Keratinocyte (primary cell): ENCODE measurements at regions not wholly inside any gene's neighbourhood (a gene's known extent, or its start where the extent isn't known, plus 50 kb on each side); places are given as distances from the start of the nearest gene placed in this dataset.

Experiments used
- DNase-seq: peaks from one replicate; pipeline ENCODE4 v3.0.0-alpha.2; 2011; ENCODE audit warnings: low read depth, missing footprints, low spot score
- FAIRE-seq: peaks from 2 replicates; lab custom pipeline; 2011; peaks lifted over from hg19 to GRCh38; lab: Jason Lieb, UNC
- H2AFZ ChIP-seq: 2 replicates; pipeline ENCODE4 v1.6.0; 2012; ENCODE audit warnings: low read length, control low read depth, inconsistent platforms; ENCODE audit not compliant: control insufficient read depth
- H3K27ac ChIP-seq: 2 replicates; pipeline ENCODE4 v1.5.1; 2011; ENCODE audit warnings: low read length; ENCODE audit not compliant: control insufficient read depth, insufficient read depth
- H3K27me3 ChIP-seq: 3 replicates; pipeline ENCODE4 v1.6.0; 2011; ENCODE audit warnings: low read length; ENCODE audit not compliant: control insufficient read depth, insufficient read depth; ENCODE audit errors: extremely low read depth
- H3K36me3 ChIP-seq, 2 experiments: 2 replicates in 1 of 2; 3 replicates in 1 of 2; pipeline ENCODE4 v1.5.1; 2011; ENCODE audit warnings: low read length in 2 of 2, mild to moderate bottlenecking in 1 of 2; ENCODE audit not compliant: control insufficient read depth in 2 of 2, insufficient read depth in 2 of 2; ENCODE audit errors: extremely low read depth in 1 of 2
- H3K4me1 ChIP-seq: 3 replicates; pipeline ENCODE4 v1.5.1; 2011; ENCODE audit warnings: low read length; ENCODE audit not compliant: control insufficient read depth, insufficient read depth; ENCODE audit errors: extremely low read depth
- H3K4me2 ChIP-seq: 3 replicates; pipeline ENCODE4 v1.6.0; 2011; ENCODE audit warnings: low read depth, low read length; ENCODE audit not compliant: control insufficient read depth, insufficient read depth; ENCODE audit errors: extremely low read depth
- H3K4me3 ChIP-seq, 3 experiments: fragments of 200-600 bp in 1 of 3; sonication (generic) in 1 of 3; 2 replicates in 2 of 3; 3 replicates in 1 of 3; pipeline ENCODE4 v1.5.1; 2011 to 2016; ENCODE audit warnings: low read length in 3 of 3, mild to moderate bottlenecking in 3 of 3, control low read depth in 2 of 3, inconsistent platforms in 1 of 3, low read depth in 1 of 3, mixed read lengths in 1 of 3, mixed run types in 1 of 3, moderate library complexity in 1 of 3; ENCODE audit not compliant: control insufficient read depth in 2 of 3, insufficient read depth in 2 of 3; ENCODE audit errors: extremely low read depth in 1 of 3
- H3K79me2 ChIP-seq: 2 replicates; pipeline ENCODE4 v1.6.0; 2012; ENCODE audit warnings: low read length; ENCODE audit not compliant: control insufficient read depth, insufficient read depth
- H3K9ac ChIP-seq: 3 replicates; pipeline ENCODE4 v1.6.0; 2011; ENCODE audit warnings: low read length; ENCODE audit not compliant: control insufficient read depth, insufficient read depth; ENCODE audit errors: extremely low read depth
- H3K9me1 ChIP-seq: 3 replicates; pipeline ENCODE4 v1.6.0; 2011; ENCODE audit warnings: low read length; ENCODE audit not compliant: control insufficient read depth, insufficient read depth; ENCODE audit errors: extremely low read depth
- H3K9me3 ChIP-seq: 2 replicates; pipeline ENCODE4 v1.5.1; 2012; ENCODE audit warnings: low read depth, low read length; ENCODE audit not compliant: control insufficient read depth
- H4K20me1 ChIP-seq: 3 replicates; pipeline ENCODE4 v1.6.0; 2011; ENCODE audit warnings: low read length; ENCODE audit not compliant: control insufficient read depth, insufficient read depth; ENCODE audit errors: extremely low read depth
- CTCF ChIP-seq, 3 experiments: IDR thresholded peaks in 1 of 3; conservative IDR thresholded peaks in 1 of 3; optimal IDR thresholded peaks in 1 of 3; 2 replicates in 2 of 3; 3 replicates in 1 of 3; pipeline versions ENCODE3 to v1.5.1; 2011; ENCODE audit warnings: low read length in 3 of 3, mild to moderate bottlenecking in 3 of 3, moderate library complexity in 2 of 3, control low read depth in 1 of 3, inconsistent platforms in 1 of 3; ENCODE audit not compliant: insufficient read depth in 2 of 3; ENCODE audit errors: extremely low read depth in 1 of 3
- EZH2 ChIP-seq: IDR thresholded peaks from one replicate; pipeline ENCODE4 v1.6.1; 2012; ENCODE audit warnings: inconsistent platforms, mild to moderate bottlenecking, low read length, moderate library complexity
- dilution Hi-C: fragments of 300-500 bp; cut with MboI; formaldehyde crosslinking; loops from one replicate; pipeline ENCODE4 v1.7.0; 2020; ENCODE audit warnings: low sequenced_read_pairs; ENCODE audit not compliant: extremely low pct_ligation_motif_present
- small RNA-seq, 3 experiments: library from RNA; depleted of rRNA; stranded (forward); fragments of <200 nt; gene quantifications; one replicate each; pipeline ENCODE3, GENCODE V24; 2012; ENCODE audit warnings: low read depth in 3 of 3, low replicate concordance in 1 of 3; ENCODE audit not compliant: insufficient read length in 3 of 3

- no peaks in the 10 kb centered on the region for H4K20me1 ChIP-seq
- no peak overlapping the region for H3K4me3 ChIP-seq
- no peak overlapping the region for H3K27ac ChIP-seq
- H3K9me3 ChIP-seq = no peaks in the 10 kb centered on the region
- no peaks in the 10 kb centered on the region for H3K79me2 ChIP-seq
- no peaks in the 10 kb centered on the region for H3K4me1 ChIP-seq
- no peak overlapping the region for H3K9ac ChIP-seq
- FAIRE-seq (no peak), DNase-seq (no peak)
- dilution Hi-C loops = no loop called here
- H2AFZ ChIP-seq = no peak overlapping the region
- no peak overlapping the region for H3K4me2 ChIP-seq
- H3K27me3 ChIP-seq = no peaks in the 10 kb centered on the region
- H3K36me3 ChIP-seq = no peaks in the 10 kb centered on the region
- no peaks in the 10 kb centered on the region for H3K9me1 ChIP-seq
- TF ChIP-seq CTCF (optimal IDR thresholded peaks at IDR 0.05 in 1 of 3, IDR thresholded peaks at IDR 0.05 in 1 of 3, conservative IDR thresholded peaks at IDR 0.05 in 1 of 3; ENCODE audit: extremely low read depth in 1 of 3, insufficient read depth in 2 of 3, low read length in 3 of 3) (no peak), EZH2 (no peak)
Observed at GRCh38 chr20:43241057-43241702, 51.5 kb upstream of the PTPRT start.

Small RNA genes lying in the stretch of these regions (small RNA-seq; reads per million reads assigned to genes)
- gene RF00426 = 0 reads per million in 3 experiments
